ENCODE measurements at regions not wholly inside any gene's neighbourhood (a gene's known extent, or its start where the extent isn't known, plus 50 kb on each side); places are given as distances from the start of the nearest gene placed in this dataset.

- H2BK12ac ChIP-seq (ENCODE audit: low read length in 2 of 2) = no peak overlapping the region
- H3K9me3 ChIP-seq (ENCODE audit: control insufficient read depth, low read length) = no peaks in the 10 kb centered on the region
- no peak overlapping the region for H3K4me3 ChIP-seq (ENCODE audit: insufficient read depth in 1 of 2, low read depth in 1 of 2, low read length in 2 of 2)
- DNase-seq = peak; percentile 55
- no peaks in the 10 kb centered on the region for H3K79me1 ChIP-seq (replicated peaks; ENCODE audit: low read length, poor library complexity, severe bottlenecking)
- no peak overlapping the region for H2AFZ ChIP-seq (ENCODE audit: low read depth, low read length)
- H3K18ac ChIP-seq (ENCODE audit: low read depth in 1 of 2, low read length in 2 of 2) = no peak overlapping the region
- no peak overlapping the region for H2BK120ac ChIP-seq (ENCODE audit: low read depth, low read length)
- no peak overlapping the region for H2BK5ac ChIP-seq (ENCODE audit: low read depth, low read length, poor library complexity, severe bottlenecking)
- no peaks in the 10 kb centered on the region for H3K36me3 ChIP-seq (ENCODE audit: control insufficient read depth in 1 of 2, insufficient read depth in 2 of 2, low read depth in 1 of 2, low read length in 2 of 2)
- no peak overlapping the region for H4K8ac ChIP-seq (ENCODE audit: low read length)
- no peak overlapping the region for H3K4me2 ChIP-seq (ENCODE audit: low read length, poor library complexity, severe bottlenecking)
- H2AK5ac ChIP-seq (ENCODE audit: low read length, severe bottlenecking) = no peak overlapping the region
- H3K23ac ChIP-seq (ENCODE audit: low read length in 2 of 2) = no peak overlapping the region
- H3K14ac ChIP-seq (ENCODE audit: low read length in 2 of 2) = no peak overlapping the region
- WGBS = 90% methylated on average over 1 of the region's 1 CpG
- H3K4ac ChIP-seq (ENCODE audit: low read depth in 1 of 2, low read length in 2 of 2) = no peak overlapping the region
- H3K27ac ChIP-seq (ENCODE audit: low read length, poor library complexity, severe bottlenecking) = peak overlapping the region; percentile 22
- peak overlapping the region; percentile 46 for H3K9ac ChIP-seq (ENCODE audit: low read length)
- H2BK15ac ChIP-seq (ENCODE audit: low read depth, poor library complexity, severe bottlenecking) = no peak overlapping the region
- H3K4me1 ChIP-seq (ENCODE audit: control insufficient read depth, insufficient read depth, low read depth, low read length) = peaks cover 2% of the 10 kb centered on the region
- no peak overlapping the region for H4K91ac ChIP-seq (ENCODE audit: low read length)
- peaks cover 0 to 7% of the 10 kb centered on the region in 2 experiments for H3K27me3 ChIP-seq (ENCODE audit: control insufficient read depth in 1 of 2, insufficient read depth in 1 of 2, low read length in 2 of 2)
Observed at GRCh38 chr4:114383721-114384120, 214.9 kb upstream of the UGT8 start.

GRCh38 chr4:114384629-114385028, 214.0 kb upstream of the UGT8 start:
- no peak overlapping the region for H3K14ac ChIP-seq (ENCODE audit: low read length in 2 of 2)
- no peak overlapping the region for H2AK5ac ChIP-seq (ENCODE audit: low read length, severe bottlenecking)
- no peak overlapping the region for H4K91ac ChIP-seq (ENCODE audit: low read length)
- H3K27ac ChIP-seq (ENCODE audit: low read length, poor library complexity, severe bottlenecking) = no peak overlapping the region
- H2BK15ac ChIP-seq (ENCODE audit: low read depth, poor library complexity, severe bottlenecking) = no peak overlapping the region
- H3K27me3 ChIP-seq (ENCODE audit: control insufficient read depth in 1 of 2, insufficient read depth in 1 of 2, low read length in 2 of 2) = peaks cover 0 to 13% of the 10 kb centered on the region in 2 experiments
- no peak overlapping the region for H4K8ac ChIP-seq (ENCODE audit: low read length)
- no peak overlapping the region for H2BK5ac ChIP-seq (ENCODE audit: low read depth, low read length, poor library complexity, severe bottlenecking)
- no peaks in the 10 kb centered on the region for H3K36me3 ChIP-seq (ENCODE audit: control insufficient read depth in 1 of 2, insufficient read depth in 2 of 2, low read depth in 1 of 2, low read length in 2 of 2)
- H3K4me2 ChIP-seq (ENCODE audit: low read length, poor library complexity, severe bottlenecking) = no peak overlapping the region
- peak; percentile 56 for DNase-seq
- peak overlapping the region; percentile 46 for H3K9ac ChIP-seq (ENCODE audit: low read length)
- WGBS = 50% methylated on average over 1 of the region's 4 CpGs
- H3K9me3 ChIP-seq (ENCODE audit: control insufficient read depth, low read length) = no peaks in the 10 kb centered on the region
- no peak overlapping the region for H2BK120ac ChIP-seq (ENCODE audit: low read depth, low read length)
- H3K4ac ChIP-seq (ENCODE audit: low read depth in 1 of 2, low read length in 2 of 2) = no peak overlapping the region
- no peak overlapping the region for H3K23ac ChIP-seq (ENCODE audit: low read length in 2 of 2)
- H2AFZ ChIP-seq (ENCODE audit: low read depth, low read length) = no peak overlapping the region
- H3K4me1 ChIP-seq (ENCODE audit: control insufficient read depth, insufficient read depth, low read depth, low read length) = peaks cover 2% of the 10 kb centered on the region
- H3K79me1 ChIP-seq (replicated peaks; ENCODE audit: low read length, poor library complexity, severe bottlenecking) = no peaks in the 10 kb centered on the region
- H3K18ac ChIP-seq (ENCODE audit: low read depth in 1 of 2, low read length in 2 of 2) = no peak overlapping the region
- no peak overlapping the region for H2BK12ac ChIP-seq (ENCODE audit: low read length in 2 of 2)
- no peak overlapping the region for H3K4me3 ChIP-seq (ENCODE audit: insufficient read depth in 1 of 2, low read depth in 1 of 2, low read length in 2 of 2)

GRCh38 chr4:114385195-114385985, 213.2 kb upstream of the UGT8 start:
- Histone ChIP-seq H3K9me3 (ENCODE audit: control insufficient read depth, low read length) (no peaks in the 10 kb centered on the region), H3K23ac (ENCODE audit: low read length in 2 of 2) (no peak overlapping the region), H3K36me3 (ENCODE audit: control insufficient read depth in 1 of 2, insufficient read depth in 2 of 2, low read depth in 1 of 2, low read length in 2 of 2) (no peaks in the 10 kb centered on the region), H3K14ac (ENCODE audit: low read length in 2 of 2) (no peak overlapping the region), H3K4me3 (ENCODE audit: insufficient read depth in 1 of 2, low read depth in 1 of 2, low read length in 2 of 2) (no peak overlapping the region), H4K8ac (ENCODE audit: low read length) (no peak overlapping the region), H2BK15ac (ENCODE audit: low read depth, poor library complexity, severe bottlenecking) (no peak overlapping the region), H3K4me2 (ENCODE audit: low read length, poor library complexity, severe bottlenecking) (no peak overlapping the region), H2AFZ (ENCODE audit: low read depth, low read length) (no peak overlapping the region), H3K9ac (ENCODE audit: low read length) (no peak overlapping the region), H2BK120ac (ENCODE audit: low read depth, low read length) (no peak overlapping the region), H3K27me3 (ENCODE audit: control insufficient read depth in 1 of 2, insufficient read depth in 1 of 2, low read length in 2 of 2) (peaks cover 0 to 13% of the 10 kb centered on the region in 2 experiments), H3K79me1 (replicated peaks; ENCODE audit: low read length, poor library complexity, severe bottlenecking) (no peaks in the 10 kb centered on the region), H3K27ac (ENCODE audit: low read length, poor library complexity, severe bottlenecking) (no peak overlapping the region), H3K4ac (ENCODE audit: low read depth in 1 of 2, low read length in 2 of 2) (no peak overlapping the region), H2BK12ac (ENCODE audit: low read length in 2 of 2) (no peak overlapping the region), H2BK5ac (ENCODE audit: low read depth, low read length, poor library complexity, severe bottlenecking) (no peak overlapping the region), H2AK5ac (ENCODE audit: low read length, severe bottlenecking) (no peak overlapping the region), H3K18ac (ENCODE audit: low read depth in 1 of 2, low read length in 2 of 2) (no peak overlapping the region), H3K4me1 (ENCODE audit: control insufficient read depth, insufficient read depth, low read depth, low read length) (peaks cover 2% of the 10 kb centered on the region), H4K91ac (ENCODE audit: low read length) (no peak overlapping the region)
- WGBS = 86% methylated on average over 8 of the region's 9 CpGs
- no peak for DNase-seq

- Histone ChIP-seq H3K9me3 (ENCODE audit: control insufficient read depth, low read length) (no peaks in the 10 kb centered on the region), H3K36me3 (ENCODE audit: control insufficient read depth in 1 of 2, insufficient read depth in 2 of 2, low read depth in 1 of 2, low read length in 2 of 2) (no peaks in the 10 kb centered on the region), H4K91ac (ENCODE audit: low read length) (no peak overlapping the region), H3K18ac (ENCODE audit: low read depth in 1 of 2, low read length in 2 of 2) (no peak overlapping the region), H3K4me3 (ENCODE audit: insufficient read depth in 1 of 2, low read depth in 1 of 2, low read length in 2 of 2) (no peak overlapping the region), H3K9ac (ENCODE audit: low read length) (no peak overlapping the region), H3K4me2 (ENCODE audit: low read length, poor library complexity, severe bottlenecking) (no peak overlapping the region), H2BK5ac (ENCODE audit: low read depth, low read length, poor library complexity, severe bottlenecking) (no peak overlapping the region), H3K79me1 (replicated peaks; ENCODE audit: low read length, poor library complexity, severe bottlenecking) (no peaks in the 10 kb centered on the region), H2AK5ac (ENCODE audit: low read length, severe bottlenecking) (no peak overlapping the region), H4K8ac (ENCODE audit: low read length) (no peak overlapping the region), H2AFZ (ENCODE audit: low read depth, low read length) (no peak overlapping the region), H3K14ac (ENCODE audit: low read length in 2 of 2) (no peak overlapping the region), H3K4ac (ENCODE audit: low read depth in 1 of 2, low read length in 2 of 2) (no peak overlapping the region), H3K23ac (ENCODE audit: low read length in 2 of 2) (no peak overlapping the region), H2BK12ac (ENCODE audit: low read length in 2 of 2) (no peak overlapping the region), H3K27me3 (ENCODE audit: control insufficient read depth in 1 of 2, insufficient read depth in 1 of 2, low read length in 2 of 2) (peaks cover 0 to 13% of the 10 kb centered on the region in 2 experiments), H3K27ac (ENCODE audit: low read length, poor library complexity, severe bottlenecking) (no peak overlapping the region), H2BK15ac (ENCODE audit: low read depth, poor library complexity, severe bottlenecking) (no peak overlapping the region), H3K4me1 (ENCODE audit: control insufficient read depth, insufficient read depth, low read depth, low read length) (peaks cover 2% of the 10 kb centered on the region), H2BK120ac (ENCODE audit: low read depth, low read length) (no peak overlapping the region)
- DNase-seq = peak; percentile 51
- WGBS = 56% methylated on average over 2 of the region's 5 CpGs
Observed at GRCh38 chr4:114386637-114387233, 211.9 kb upstream of the UGT8 start.

All from mesenchymal stem cell (in vitro differentiated cells and primary cell).